CD4-positive, alpha-beta T cell (primary cell): ENCODE measurements at regions not wholly inside any gene's neighbourhood (a gene's known extent, or its start where the extent isn't known, plus 50 kb on each side); places are given as distances from the start of the nearest gene placed in this dataset.

Experiments used
- ATAC-seq: fragments of 200-7000 bp; cut with Tn5 transposase; one replicate; pipeline ENCODE4 v1.10.0; 2022; ENCODE audit warnings: mild to moderate bottlenecking; ENCODE audit not compliant: poor library complexity
- CTCF ChIA-PET: fragments of 350-600 bp; sonication (Branson Sonifier 250); formaldehyde crosslinking; loops from one replicate; lab custom pipeline; 2021; ENCODE audit warnings: antibody characterized with exemption, inconsistent platforms; lab: Charles Lee
- POLR2A ChIA-PET: fragments of 350-600 bp; sonication (Branson Sonifier 250); formaldehyde crosslinking; loops from one replicate; lab custom pipeline; 2021; ENCODE audit warnings: antibody characterized with exemption, inconsistent platforms; lab: Charles Lee
- DNase-seq, 14 experiments: peaks; one replicate each; pipeline ENCODE4 v3.0.0-alpha.2; 2013 to 2020; ENCODE audit warnings: mixed read lengths in 2 of 14
- H3K27ac ChIP-seq, 2 donors: one replicate each; pipeline versions ENCODE4 v1.5.1 to v1.7.0; 2013; ENCODE audit warnings: low read length in 2 of 2, low read depth in 1 of 2, mild to moderate bottlenecking in 1 of 2
- H3K27me3 ChIP-seq, 2 experiments: 1 replicate in 1 of 2; 2 replicates in 1 of 2; pipeline versions ENCODE4 v1.6.1 to v1.7.0; 2013; ENCODE audit warnings: low read length in 2 of 2, control low read depth in 1 of 2, mild to moderate bottlenecking in 1 of 2, moderate library complexity in 1 of 2; ENCODE audit not compliant: insufficient read depth in 2 of 2, control insufficient read depth in 1 of 2
- H3K36me3 ChIP-seq: one replicate; pipeline ENCODE4 v1.6.1; 2013; ENCODE audit warnings: low read length, control low read depth; ENCODE audit not compliant: insufficient read depth
- H3K4me1 ChIP-seq: one replicate; pipeline ENCODE4 v1.6.1; 2013; ENCODE audit warnings: low read length, control low read depth; ENCODE audit not compliant: insufficient read depth
- H3K4me3 ChIP-seq: one replicate; pipeline ENCODE4 v1.5.1; 2013; ENCODE audit warnings: mild to moderate bottlenecking, low read length, moderate library complexity
- H3K9me3 ChIP-seq, 2 experiments: 1 replicate in 1 of 2; 2 replicates in 1 of 2; pipeline versions ENCODE4 v1.6.1 to v1.7.0; 2013; ENCODE audit warnings: low read length in 2 of 2, mild to moderate bottlenecking in 2 of 2, control low read depth in 1 of 2, moderate library complexity in 1 of 2; ENCODE audit not compliant: control insufficient read depth in 1 of 2, insufficient read depth in 1 of 2
- H3K27ac Mint-ChIP-seq: one replicate; pipeline ENCODE4 v1.8.0; 2020; ENCODE audit warnings: mixed read lengths
- H3K27me3 Mint-ChIP-seq: one replicate; pipeline ENCODE4 v1.8.0; 2021; ENCODE audit warnings: mixed read lengths
- H3K36me3 Mint-ChIP-seq: one replicate; pipeline ENCODE4 v1.8.0; 2021; ENCODE audit warnings: low read depth, mixed read lengths
- H3K4me1 Mint-ChIP-seq: one replicate; pipeline ENCODE4 v1.8.0; 2021; ENCODE audit warnings: low read depth, mixed read lengths
- H3K4me3 Mint-ChIP-seq: one replicate; pipeline ENCODE4 v1.8.0; 2020; ENCODE audit warnings: mild to moderate bottlenecking, mixed read lengths
- H3K9me3 Mint-ChIP-seq: one replicate; pipeline ENCODE4 v1.8.0; 2020; ENCODE audit warnings: mixed read lengths
- CTCF ChIP-seq: fragments of 200-600 bp; IDR thresholded peaks from one replicate; pipeline ENCODE4 v1.8.0; 2022; ENCODE audit warnings: antibody characterized with exemption, mild to moderate bottlenecking
- intact Hi-C, 2 experiments: fragments of 100-400 bp; cut with DNase I in 1 of 2; cut with micrococcal nuclease in 1 of 2; formaldehyde crosslinking; loops; one replicate each; pipeline versions ENCODE4 v1.15.1 to v1.9.0; 2023 to 2025; cut with DNase I, micrococcal nuclease

GRCh38 chr9:88680041-88680440 is 145.1 kb downstream of the NXNL2 start:
- H3K4me3 ChIP-seq, result no peak overlapping the region
- peaks cover 10% of the 10 kb centered on the region for H3K27me3 Mint-ChIP-seq
- TF ChIP-seq CTCF, result no peak
- no peaks in the 10 kb centered on the region for H3K36me3 ChIP-seq
- no peaks in the 10 kb centered on the region for H3K9me3 ChIP-seq
- POLR2A ChIA-PET, result no interaction called here
- DNase-seq (no peak), ATAC-seq (no peak)
- H3K4me1 ChIP-seq, result no peaks in the 10 kb centered on the region
- intact Hi-C loops, result no loop called here
- CTCF ChIA-PET, result no interaction called here
- H3K27ac Mint-ChIP-seq, result no peak overlapping the region
- H3K36me3 Mint-ChIP-seq, result no peaks in the 10 kb centered on the region
- no peaks in the 10 kb centered on the region for H3K27me3 ChIP-seq
- no peak overlapping the region for H3K4me3 Mint-ChIP-seq
- H3K4me1 Mint-ChIP-seq, result no peaks in the 10 kb centered on the region
- H3K9me3 Mint-ChIP-seq, result no peaks in the 10 kb centered on the region
- H3K27ac ChIP-seq, result no peak overlapping the region

- ATAC-seq (no peak), DNase-seq (no peak)
- no peak overlapping the region for H3K27ac ChIP-seq
- TF ChIP-seq CTCF, result no peak
- H3K36me3 ChIP-seq, result no peaks in the 10 kb centered on the region
- ChIA-PET CTCF (no interaction called here), POLR2A (no interaction called here)
- no peak overlapping the region for H3K4me3 Mint-ChIP-seq
- H3K27ac Mint-ChIP-seq, result no peak overlapping the region
- no peaks in the 10 kb centered on the region for H3K27me3 ChIP-seq
- H3K36me3 Mint-ChIP-seq, result no peaks in the 10 kb centered on the region
- H3K27me3 Mint-ChIP-seq, result peaks cover 10% of the 10 kb centered on the region
- intact Hi-C loops, result no loop called here
- H3K4me3 ChIP-seq, result no peak overlapping the region
- H3K9me3 ChIP-seq, result peaks cover 0 to under 1% of the 10 kb centered on the region in 2 experiments
- no peaks in the 10 kb centered on the region for H3K4me1 Mint-ChIP-seq
- H3K9me3 Mint-ChIP-seq, result no peaks in the 10 kb centered on the region
- H3K4me1 ChIP-seq, result no peaks in the 10 kb centered on the region
Measured at GRCh38 chr9:88680505-88681160, 145.7 kb downstream of the NXNL2 start.

- no peak overlapping the region for H3K4me3 Mint-ChIP-seq
- no peak overlapping the region for H3K27ac Mint-ChIP-seq
- ATAC-seq (no peak), DNase-seq (no peak)
- Histone ChIP-seq H3K9me3 (peaks cover 0 to 6% of the 10 kb centered on the region in 2 experiments), H3K36me3 (no peaks in the 10 kb centered on the region), H3K27ac (no peak overlapping the region), H3K27me3 (no peaks in the 10 kb centered on the region), H3K4me1 (no peaks in the 10 kb centered on the region), H3K4me3 (no peak overlapping the region)
- no peaks in the 10 kb centered on the region for H3K36me3 Mint-ChIP-seq
- H3K27me3 Mint-ChIP-seq, result peaks cover 10% of the 10 kb centered on the region
- ChIA-PET CTCF (no interaction called here), POLR2A (no interaction called here)
- H3K9me3 Mint-ChIP-seq, result no peaks in the 10 kb centered on the region
- intact Hi-C loops, result no loop called here
- no peak for TF ChIP-seq CTCF
- H3K4me1 Mint-ChIP-seq, result no peaks in the 10 kb centered on the region
Measured at GRCh38 chr9:88681434-88681833, 146.5 kb downstream of the NXNL2 start.
